ENCODE measurements at regions not wholly inside any gene's neighbourhood (a gene's known extent, or its start where the extent isn't known, plus 50 kb on each side); places are given as distances from the start of the nearest gene placed in this dataset.
"Not testable (repeated sequence)": the region's sequence is repeated elsewhere in the genome, so short reads cannot be mapped to it uniquely, and the experiment has no call there.

DNA sequence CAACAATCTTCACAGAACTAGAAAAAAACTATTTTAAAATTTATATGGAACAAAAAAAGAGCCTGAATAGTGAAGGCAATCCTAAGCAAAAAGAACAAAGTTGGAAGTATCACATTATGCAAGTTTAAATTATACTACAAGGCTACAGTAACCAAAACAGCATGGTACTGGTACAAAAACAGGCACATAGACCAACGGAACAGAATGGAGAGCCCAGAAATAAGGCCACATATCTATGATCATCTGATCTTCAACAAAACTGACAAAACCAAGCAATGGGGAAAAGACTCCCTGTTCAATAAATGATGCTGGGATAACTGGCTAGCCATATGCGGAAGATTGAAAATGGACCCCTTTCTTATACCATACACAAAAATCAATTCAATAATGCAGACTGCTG, 74.4 kb upstream of the RTN4 start:
- H3K4me2 ChIP-seq, H3K4me3 ChIP-seq, H3K36me3 ChIP-seq, H3K9ac ChIP-seq, H3K27ac ChIP-seq: not testable (repeated sequence)
- Histone ChIP-seq H3K9me3 (replicated peaks in 1 of 11) (peaks cover 7 to 31% (median 21%) of the 10 kb centered on the region in 11 experiments; a peak in 21 of 22 replicates), H4K20me1 (peaks cover 0 to 12% (median 0%) of the 10 kb centered on the region in 11 experiments; a peak in 3 of 22 replicates), H3K27me3 (peaks cover 0 to 19% (median 15%) of the 10 kb centered on the region in 11 experiments; a peak in 11 of 22 replicates), H3K4me1 (peaks cover 16 to 29% (median 19%) of the 10 kb centered on the region in 10 experiments)

DNA sequence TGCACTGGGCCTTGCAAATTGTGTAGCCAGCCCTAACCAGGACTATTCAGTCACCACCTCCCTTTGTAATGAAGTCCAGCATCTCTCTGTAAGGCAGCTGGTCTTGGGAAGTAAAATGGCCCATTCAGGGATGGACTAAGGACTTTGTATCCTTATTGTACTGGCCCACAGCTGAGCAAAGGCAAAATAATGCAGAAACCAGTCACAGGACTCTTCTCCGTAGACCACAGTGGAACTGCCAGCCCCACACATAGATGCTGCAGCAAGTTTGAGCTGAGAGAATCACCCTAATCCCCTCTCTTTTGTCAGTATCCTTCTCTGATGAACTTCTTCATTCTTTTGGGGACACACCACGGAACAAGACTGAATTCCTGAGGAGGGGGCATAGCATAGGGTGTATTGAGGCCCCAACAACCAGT, 73.6 kb upstream of the RTN4 start:
- H4K20me1 ChIP-seq = peaks cover 0 to 12% (median 0%) of the 10 kb centered on the region in 11 experiments; a peak in 3 of 22 replicates
- no peak overlapping the region for H3K9ac ChIP-seq
- H3K9me3 ChIP-seq (replicated peaks in 1 of 11) = peaks cover 7 to 31% (median 21%) of the 10 kb centered on the region in 11 experiments; a peak in 21 of 22 replicates
- no peak overlapping the region for H3K4me2 ChIP-seq
- no peak for TF ChIP-seq Cebpa-rat (IDR thresholded peaks at IDR 0.05)
- peaks cover 25 to 37% (median 27%) of the 10 kb centered on the region in 10 experiments for H3K4me1 ChIP-seq
- H3K36me3 ChIP-seq = peaks cover 0 to 5% (median 0%) of the 10 kb centered on the region in 11 experiments; a peak in 1 of 22 replicates
- no peak overlapping the region for H3K27ac ChIP-seq
- H3K27me3 ChIP-seq = peaks cover 0 to 20% (median 16%) of the 10 kb centered on the region in 11 experiments; a peak in 11 of 22 replicates
- no peak overlapping the region for H3K4me3 ChIP-seq

DNA sequence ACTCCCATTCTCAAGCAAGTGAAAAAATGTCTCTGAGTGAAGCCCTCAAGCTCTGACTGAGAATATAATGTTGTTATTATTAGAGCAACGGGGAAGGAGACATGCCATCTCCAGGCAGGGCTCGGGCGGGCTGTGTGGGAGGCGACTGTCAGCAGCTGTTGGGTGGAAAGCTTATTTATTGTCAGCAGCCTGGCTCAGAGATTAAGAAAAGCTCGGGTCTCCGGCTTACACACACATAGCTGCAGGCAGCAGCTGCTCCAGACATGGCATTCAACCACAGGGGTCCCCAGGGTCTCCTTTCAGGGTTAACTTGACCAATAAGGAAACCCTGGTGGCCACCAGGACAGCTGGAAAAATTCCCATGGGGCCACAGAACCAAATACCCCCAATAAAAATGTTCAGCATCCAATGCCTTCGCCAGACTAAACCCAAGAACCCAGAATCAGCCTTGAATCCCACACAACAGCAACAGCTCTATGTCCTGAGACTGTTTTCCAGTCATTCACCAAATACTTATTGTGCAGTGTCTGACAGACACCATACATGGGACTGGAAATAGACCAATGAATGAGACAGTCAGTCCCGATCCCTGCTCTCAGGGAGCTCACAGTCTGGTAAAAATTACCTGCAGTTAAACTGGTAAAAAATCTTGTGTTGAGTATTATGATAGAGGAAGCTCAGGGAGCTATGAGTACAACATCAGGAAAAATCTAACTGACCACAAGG, 70.5 kb upstream of the RTN4 start:
- Histone ChIP-seq H3K4me3 (peak overlapping the region in 7 of 10 experiments; percentile 3 to 40 (median 30); a peak in 11 of 20 replicates), H3K4me2 (peak overlapping the region; percentile 86 to 99 (median 94)), H3K36me3 (peaks cover 0 to 5% (median 0%) of the 10 kb centered on the region in 11 experiments; a peak in 1 of 22 replicates), H3K9ac (peak overlapping the region; percentile 47 to 75 (median 63); a peak in 20 of 22 replicates), H3K9me3 (replicated peaks in 1 of 11) (peaks cover 7 to 21% (median 17%) of the 10 kb centered on the region in 11 experiments; a peak in 21 of 22 replicates), H3K27ac (peak overlapping the region in 10 of 11 experiments; percentile 50 to 76 (median 71); a peak in 18 of 22 replicates), H4K20me1 (peaks cover 0 to 12% (median 0%) of the 10 kb centered on the region in 11 experiments; a peak in 3 of 22 replicates), H3K4me1 (peaks cover 47 to 66% (median 55%) of the 10 kb centered on the region in 10 experiments), H3K27me3 (peaks cover 0 to 38% (median 16%) of the 10 kb centered on the region in 11 experiments; a peak in 12 of 22 replicates)
- TF ChIP-seq Cebpa-rat (IDR thresholded peaks at IDR 0.05) = no peak

DNA sequence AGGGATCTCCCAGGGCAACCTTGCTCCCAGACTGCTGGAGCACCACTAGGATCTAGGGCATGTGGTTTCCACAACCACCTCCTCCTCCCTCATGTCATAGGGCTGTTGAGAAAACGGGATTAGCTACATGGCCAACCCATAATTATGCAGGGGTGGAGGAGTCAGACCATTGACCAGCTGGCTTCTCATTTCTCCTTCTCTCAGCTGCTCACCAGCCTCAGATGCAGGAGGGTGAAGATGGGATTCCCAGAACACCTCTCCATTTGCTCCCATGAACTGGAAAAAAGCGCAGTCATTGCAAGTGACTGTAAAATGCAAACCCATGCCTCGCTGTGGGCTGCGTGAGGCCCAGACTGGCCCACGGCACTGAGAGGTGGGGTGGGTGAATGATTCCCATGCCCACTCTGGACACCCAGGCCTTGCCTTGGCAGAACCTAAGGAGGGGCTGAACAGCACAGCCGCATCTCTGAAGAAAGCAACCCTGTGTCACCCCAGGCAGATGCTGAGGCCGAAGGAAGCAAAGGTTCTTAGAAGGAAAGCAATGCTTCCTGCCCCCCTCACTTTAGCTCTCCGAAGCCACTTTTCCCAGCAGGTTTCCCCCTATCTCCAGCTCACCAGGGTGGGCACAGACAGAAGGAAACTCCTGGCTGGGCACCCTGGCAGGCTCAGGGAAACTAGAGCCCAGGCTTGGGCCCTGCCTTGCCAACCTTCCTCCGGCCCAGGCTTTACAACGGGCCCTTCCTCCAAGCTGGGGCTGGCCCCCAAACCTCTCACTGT, 69.6 kb upstream of the RTN4 start:
- no peak for TF ChIP-seq Cebpa-rat (IDR thresholded peaks at IDR 0.05)

DNA sequence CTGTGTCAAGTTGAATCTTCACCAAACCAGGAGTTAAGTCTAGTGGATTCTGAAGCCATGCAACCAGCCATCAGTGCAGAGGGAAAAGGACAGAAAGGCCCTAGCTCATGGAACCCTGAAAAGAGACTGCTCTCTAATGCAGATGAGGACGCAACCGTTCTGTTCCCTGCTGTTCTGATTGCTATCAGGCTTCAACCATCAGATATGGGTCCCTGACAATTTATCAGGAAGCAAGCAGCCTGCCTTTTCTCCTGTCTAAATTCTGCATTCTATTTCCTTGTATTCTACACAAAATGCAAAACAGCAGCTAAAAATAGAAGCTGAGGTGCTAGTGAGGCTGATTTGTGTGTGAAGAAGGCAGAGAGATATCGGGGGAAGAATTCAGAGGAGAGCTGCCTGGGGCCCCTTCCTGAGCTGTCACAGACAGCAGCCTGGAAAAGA, 68.4 kb upstream of the RTN4 start:
- no peak for TF ChIP-seq Cebpa-rat (IDR thresholded peaks at IDR 0.05)
- Histone ChIP-seq H3K27ac (peak overlapping the region in 1 of 11 experiments; percentile 13; a peak in 1 of 22 replicates), H4K20me1 (peaks cover 0 to 12% (median 0%) of the 10 kb centered on the region in 11 experiments; a peak in 3 of 22 replicates), H3K4me2 (peak overlapping the region; percentile 86 to 99 (median 94)), H3K36me3 (no peaks in the 10 kb centered on the region), H3K27me3 (peaks cover 0 to 33% (median 16%) of the 10 kb centered on the region in 11 experiments; a peak in 12 of 22 replicates), H3K4me3 (no peak overlapping the region), H3K9me3 (replicated peaks in 1 of 11) (no peaks in the 10 kb centered on the region), H3K4me1 (peaks cover 69 to 88% (median 77%) of the 10 kb centered on the region in 10 experiments), H3K9ac (peak overlapping the region in 3 of 11 experiments; percentile 21 to 75 (median 70); a peak in 1 of 22 replicates)

More for the DNA sequence above, 69.6 kb upstream of the RTN4 start:
- Histone ChIP-seq H4K20me1 (peaks cover 0 to 12% (median 0%) of the 10 kb centered on the region in 11 experiments; a peak in 3 of 22 replicates), H3K4me3 (peak overlapping the region in 6 of 10 experiments; percentile 20 to 40 (median 31); a peak in 10 of 20 replicates), H3K27me3 (peaks cover 0 to 38% (median 16%) of the 10 kb centered on the region in 11 experiments; a peak in 12 of 22 replicates), H3K9me3 (replicated peaks in 1 of 11) (peaks cover 5 to 12% (median 9%) of the 10 kb centered on the region in 11 experiments; a peak in 20 of 22 replicates), H3K4me1 (peaks cover 56 to 75% (median 64%) of the 10 kb centered on the region in 10 experiments), H3K9ac (peak overlapping the region; percentile 47 to 75 (median 63); a peak in 20 of 22 replicates), H3K4me2 (peak overlapping the region; percentile 86 to 99 (median 94)), H3K27ac (peak overlapping the region; percentile 50 to 76 (median 69)), H3K36me3 (peaks cover 0 to 5% (median 0%) of the 10 kb centered on the region in 11 experiments; a peak in 1 of 22 replicates)

DNA sequence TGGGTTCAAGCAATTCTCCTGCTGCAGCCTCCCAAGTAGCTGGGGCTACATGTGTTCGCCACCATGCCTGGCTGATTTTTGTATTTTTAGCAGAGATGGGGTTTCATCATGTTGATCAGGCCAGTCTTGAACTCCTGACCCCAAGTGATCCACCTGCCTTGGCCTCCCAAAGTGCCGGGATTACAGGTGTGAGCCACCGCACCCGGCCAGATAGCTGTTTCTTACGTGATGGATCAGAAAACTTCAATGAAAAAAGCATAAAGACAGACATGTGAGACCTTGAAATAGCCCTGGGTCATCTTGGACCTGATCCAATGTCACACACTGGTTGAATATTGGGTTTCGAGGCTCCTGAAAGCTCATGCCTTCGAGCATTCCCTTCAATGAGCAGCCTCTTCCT, 66.7 kb upstream of the RTN4 start:
- Histone ChIP-seq H3K9ac (no peak overlapping the region), H3K4me2 (peak overlapping the region in 10 of 11 experiments; percentile 1 to 99 (median 94); a peak in 12 of 22 replicates), H3K4me1 (peaks cover 86 to 99% (median 92%) of the 10 kb centered on the region in 10 experiments), H3K27me3 (peaks cover 0 to 25% (median 9%) of the 10 kb centered on the region in 11 experiments; a peak in 10 of 22 replicates), H3K4me3 (no peak overlapping the region), H3K36me3 (no peaks in the 10 kb centered on the region), H3K27ac (no peak overlapping the region), H4K20me1 (peaks cover 0 to 12% (median 0%) of the 10 kb centered on the region in 11 experiments; a peak in 3 of 22 replicates), H3K9me3 (replicated peaks in 1 of 11) (no peaks in the 10 kb centered on the region)
- no peak for TF ChIP-seq Cebpa-rat (IDR thresholded peaks at IDR 0.05)

DNA sequence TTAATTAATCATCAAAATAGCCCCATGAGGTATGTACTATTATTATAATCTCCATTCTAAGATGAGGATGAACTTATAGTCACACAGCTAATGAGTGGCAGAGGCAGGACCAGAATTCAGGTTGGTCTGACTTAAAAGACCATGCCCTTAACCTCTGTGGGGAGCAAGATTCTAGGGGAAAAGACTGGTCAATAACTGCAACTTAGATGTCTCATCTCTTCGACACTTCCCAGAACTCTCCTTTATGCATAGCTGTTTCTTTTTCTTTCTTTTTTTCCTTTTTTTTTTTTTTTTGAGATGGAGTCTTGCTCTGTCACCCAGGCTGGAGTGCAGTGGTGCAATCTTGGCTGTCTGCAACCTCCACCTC, 66.3 kb upstream of the RTN4 start:
- H3K4me2 ChIP-seq = peak overlapping the region in 10 of 11 experiments; percentile 5 to 99 (median 96); a peak in 13 of 22 replicates

More for the DNA sequence above, 66.3 kb upstream of the RTN4 start:
- H3K4me3 ChIP-seq = no peak overlapping the region
- no peak for TF ChIP-seq Cebpa-rat (IDR thresholded peaks at IDR 0.05)
- H3K36me3 ChIP-seq = no peaks in the 10 kb centered on the region
- H3K9ac ChIP-seq = no peak overlapping the region
- no peaks in the 10 kb centered on the region for H3K9me3 ChIP-seq (replicated peaks in 1 of 11)
- no peak overlapping the region for H3K27ac ChIP-seq
- H4K20me1 ChIP-seq = peaks cover 0 to 12% (median 0%) of the 10 kb centered on the region in 11 experiments; a peak in 3 of 22 replicates
- H3K27me3 ChIP-seq = peaks cover 0 to 21% (median 5%) of the 10 kb centered on the region in 11 experiments; a peak in 7 of 22 replicates
- H3K4me1 ChIP-seq = peaks cover 89 to 100% (median 96%) of the 10 kb centered on the region in 10 experiments

Data from BLaER1 treated with 17β-estradiol and CSF1 and Interleukin-3, amounts not matched to agents 10 nM and 100 nM (cell line).